Panc1 (cell line): ENCODE measurements at regions not wholly inside any gene's neighbourhood (a gene's known extent, or its start where the extent isn't known, plus 50 kb on each side); places are given as distances from the start of the nearest gene placed in this dataset.

Source experiments
- CTCF ChIP-seq: fragments of 450-650 bp; IDR thresholded peaks from 2 replicates; pipeline ENCODE4 v1.5.1; 2017; ENCODE audit warnings: mild to moderate bottlenecking
- TF ChIP-seq, protein P1 (sequence below), 2 experiments: IDR thresholded peaks; 2 replicates each; pipeline ENCODE4 v1.6.1; 2011 to 2012; ENCODE audit warnings: low read depth in 2 of 2, control low read depth in 1 of 2, low read length in 1 of 2, mild to moderate bottlenecking in 1 of 2, moderate library complexity in 1 of 2; ENCODE audit not compliant: insufficient read depth in 1 of 2

DNA sequence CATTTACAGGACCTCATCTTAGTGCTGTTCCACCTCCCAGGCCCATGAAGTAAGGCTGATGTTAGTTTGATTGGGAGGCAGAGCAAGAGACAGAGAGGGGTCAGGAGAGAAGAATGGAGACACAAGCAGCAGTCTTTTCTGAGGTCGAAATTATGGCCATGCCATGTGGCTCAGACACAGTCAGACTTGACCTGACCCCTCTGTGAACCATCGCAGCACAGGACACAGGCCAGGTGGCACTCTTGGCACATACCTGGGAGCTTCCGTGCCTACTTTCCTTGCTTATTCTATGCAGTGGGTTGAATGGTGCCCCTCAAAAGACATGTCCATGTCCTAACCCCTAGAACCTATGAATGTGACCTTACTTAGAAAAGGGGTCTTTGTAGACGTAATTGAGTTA is 254.9 kb downstream of the MAFB start:
- no peak for TF ChIP-seq CTCF
- TF ChIP-seq, protein P1, sequence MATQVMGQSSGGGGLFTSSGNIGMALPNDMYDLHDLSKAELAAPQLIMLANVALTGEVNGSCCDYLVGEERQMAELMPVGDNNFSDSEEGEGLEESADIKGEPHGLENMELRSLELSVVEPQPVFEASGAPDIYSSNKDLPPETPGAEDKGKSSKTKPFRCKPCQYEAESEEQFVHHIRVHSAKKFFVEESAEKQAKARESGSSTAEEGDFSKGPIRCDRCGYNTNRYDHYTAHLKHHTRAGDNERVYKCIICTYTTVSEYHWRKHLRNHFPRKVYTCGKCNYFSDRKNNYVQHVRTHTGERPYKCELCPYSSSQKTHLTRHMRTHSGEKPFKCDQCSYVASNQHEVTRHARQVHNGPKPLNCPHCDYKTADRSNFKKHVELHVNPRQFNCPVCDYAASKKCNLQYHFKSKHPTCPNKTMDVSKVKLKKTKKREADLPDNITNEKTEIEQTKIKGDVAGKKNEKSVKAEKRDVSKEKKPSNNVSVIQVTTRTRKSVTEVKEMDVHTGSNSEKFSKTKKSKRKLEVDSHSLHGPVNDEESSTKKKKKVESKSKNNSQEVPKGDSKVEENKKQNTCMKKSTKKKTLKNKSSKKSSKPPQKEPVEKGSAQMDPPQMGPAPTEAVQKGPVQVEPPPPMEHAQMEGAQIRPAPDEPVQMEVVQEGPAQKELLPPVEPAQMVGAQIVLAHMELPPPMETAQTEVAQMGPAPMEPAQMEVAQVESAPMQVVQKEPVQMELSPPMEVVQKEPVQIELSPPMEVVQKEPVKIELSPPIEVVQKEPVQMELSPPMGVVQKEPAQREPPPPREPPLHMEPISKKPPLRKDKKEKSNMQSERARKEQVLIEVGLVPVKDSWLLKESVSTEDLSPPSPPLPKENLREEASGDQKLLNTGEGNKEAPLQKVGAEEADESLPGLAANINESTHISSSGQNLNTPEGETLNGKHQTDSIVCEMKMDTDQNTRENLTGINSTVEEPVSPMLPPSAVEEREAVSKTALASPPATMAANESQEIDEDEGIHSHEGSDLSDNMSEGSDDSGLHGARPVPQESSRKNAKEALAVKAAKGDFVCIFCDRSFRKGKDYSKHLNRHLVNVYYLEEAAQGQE (IDR thresholded peaks at IDR 0.05; ENCODE audit: insufficient read depth in 1 of 2, low read depth in 2 of 2, low read length in 1 of 2), result no peak
